GM12874 (cell line): ENCODE measurements at regions not wholly inside any gene's neighbourhood (a gene's known extent, or its start where the extent isn't known, plus 50 kb on each side); places are given as distances from the start of the nearest gene placed in this dataset.

Source experiments
- CTCF ChIP-seq: IDR thresholded peaks from 2 replicates; pipeline ENCODE4 v1.5.1; 2011; ENCODE audit warnings: low read depth, mild to moderate bottlenecking, control low read depth, low read length, moderate library complexity; ENCODE audit not compliant: insufficient read depth

GRCh38 chr1:96388421-96389310 is 332.9 kb upstream of the PTBP2 start:
- TF ChIP-seq CTCF: no peak

DNA sequence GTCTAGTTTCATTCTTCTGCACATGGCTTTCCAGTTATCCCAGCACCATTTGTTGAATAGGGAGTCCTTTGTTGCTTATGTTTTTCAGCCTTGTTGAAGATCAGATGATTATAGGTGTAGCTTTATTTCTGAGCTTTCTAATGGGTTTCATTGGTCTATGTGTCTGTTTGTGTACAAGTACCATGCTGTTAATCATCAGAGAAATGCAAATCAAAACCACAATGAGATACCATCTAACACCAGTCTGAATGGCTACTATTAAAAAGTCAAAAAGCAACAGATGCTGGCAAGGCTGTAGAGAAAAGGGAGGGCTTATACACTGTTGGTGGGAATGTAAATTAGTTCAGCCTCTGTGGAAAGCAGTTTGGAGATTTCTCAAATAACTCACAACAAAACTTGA is 321.5 kb upstream of the PTBP2 start:
- TF ChIP-seq CTCF: no peak

DNA sequence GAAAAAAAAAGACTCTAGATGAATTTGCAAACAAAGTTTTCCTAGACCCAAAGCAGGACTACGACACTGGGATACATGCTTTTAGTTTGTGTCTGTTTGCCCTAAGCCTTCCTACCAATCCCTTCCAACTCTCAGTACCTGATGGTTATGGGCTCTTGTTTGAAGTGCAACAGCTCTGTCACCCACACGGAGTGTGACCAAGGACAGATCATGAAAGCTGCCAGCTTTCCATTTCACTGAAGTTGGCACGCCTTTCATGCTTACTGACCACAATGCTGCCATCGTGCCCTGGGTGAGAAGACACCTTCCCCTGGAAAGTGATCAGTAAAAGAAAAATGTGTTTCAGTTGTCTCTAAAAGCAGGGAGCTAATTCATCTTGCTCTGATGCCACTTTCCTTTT is 312.5 kb upstream of the PTBP2 start:
- no peak for TF ChIP-seq CTCF

DNA sequence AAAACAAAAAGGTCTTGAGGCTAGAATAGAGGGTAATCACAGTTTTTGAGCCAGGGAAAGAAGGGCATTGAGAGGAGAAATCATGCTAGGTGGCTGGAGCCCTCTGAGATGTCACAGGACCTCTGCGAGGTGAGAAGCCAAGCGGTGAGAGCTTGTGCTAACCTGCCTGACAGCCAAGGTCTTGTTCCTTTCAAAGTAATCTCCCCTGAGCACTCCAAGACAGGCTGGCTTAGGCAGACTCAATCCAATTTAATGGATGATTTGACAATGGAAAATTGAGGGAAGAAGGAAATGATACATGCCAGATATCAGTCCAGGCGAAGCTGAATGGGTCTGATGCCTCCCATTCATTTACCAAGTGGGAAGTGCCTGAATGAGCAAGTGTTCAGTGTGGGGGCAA is 311.9 kb upstream of the PTBP2 start:
- TF ChIP-seq CTCF: no peak

DNA sequence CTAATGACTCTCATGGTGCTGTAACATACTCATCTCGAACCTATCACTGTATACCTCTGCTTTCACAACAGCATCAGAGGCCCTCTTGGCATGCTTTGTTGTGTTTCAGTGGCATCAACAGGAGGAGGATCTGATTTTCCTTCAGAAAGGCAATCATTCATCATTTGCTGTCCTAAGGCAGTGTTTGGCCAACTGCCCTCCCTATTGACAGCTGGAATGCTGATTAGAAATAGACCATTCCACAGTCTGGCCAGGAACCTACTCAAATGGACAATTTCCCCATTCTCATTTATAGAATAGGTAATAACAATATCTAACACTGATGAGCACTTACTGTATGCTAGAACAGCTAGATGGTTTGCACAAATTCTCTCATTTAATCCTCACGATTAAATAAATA is 310.6 kb upstream of the PTBP2 start:
- TF ChIP-seq CTCF: no peak

- no peak for TF ChIP-seq CTCF
Observed at GRCh38 chr1:96414598-96414997, 307.0 kb upstream of the PTBP2 start.

GRCh38 chr1:96416111-96416595 is 305.4 kb upstream of the PTBP2 start:
- no peak for TF ChIP-seq CTCF
